ENCODE measurements at regions not wholly inside any gene's neighbourhood (a gene's known extent, or its start where the extent isn't known, plus 50 kb on each side); places are given as distances from the start of the nearest gene placed in this dataset.
A peak's percentile ranks its signal among the peaks of the same experiment; 100 is the strongest.

GRCh38 chr3:159926573-159926972, 62.1 kb upstream of the IL12A start:
- Mint-ChIP-seq H3K27ac (no peak overlapping the region), H3K4me3 (no peak overlapping the region), H3K36me3 (peaks cover 0 to 3% (median 0%) of the 10 kb centered on the region in 5 donors), H3K27me3 (peaks cover 0 to 5% (median 3%) of the 10 kb centered on the region in 5 donors), H3K4me1 (peaks cover 0 to 9% (median 4%) of the 10 kb centered on the region in 7 donors), H3K9me3 (no peaks in the 10 kb centered on the region)
- ChIA-PET POLR2A (no interaction called here), CTCF (no interaction called here)
- no peaks in the 10 kb centered on the region for H3K36me3 ChIP-seq (ENCODE audit: control insufficient read depth in 2 of 3, insufficient read depth in 3 of 3, low read length in 3 of 3)
- H3K4me1 ChIP-seq (ENCODE audit: control insufficient read depth in 2 of 2, insufficient read depth in 2 of 2, low read length in 2 of 2): no peaks in the 10 kb centered on the region
- DNase-seq: no peak
- no peak overlapping the region for H3K27ac ChIP-seq (ENCODE audit: low read depth, low read length)
- intact Hi-C loops (cut with micrococcal nuclease): no loop called here
- ATAC-seq: no peak
- no peaks in the 10 kb centered on the region for H3K27me3 ChIP-seq (ENCODE audit: control insufficient read depth in 2 of 2, insufficient read depth in 2 of 2, low read length in 2 of 2)
- no peaks in the 10 kb centered on the region for H3K9me3 ChIP-seq (ENCODE audit: control insufficient read depth in 2 of 3, low read length in 3 of 3)
- H3K4me3 ChIP-seq (ENCODE audit: low read length): no peak overlapping the region

- H3K27ac Mint-ChIP-seq: no peak overlapping the region
- ChIA-PET POLR2A (no interaction called here), CTCF (no interaction called here)
- intact Hi-C loops (cut with micrococcal nuclease): no loop called here
- peaks cover 0 to 7% (median 3%) of the 10 kb centered on the region in 5 donors for H3K27me3 Mint-ChIP-seq
- no peaks in the 10 kb centered on the region for H3K4me1 ChIP-seq (ENCODE audit: control insufficient read depth in 2 of 2, insufficient read depth in 2 of 2, low read length in 2 of 2)
- no peak for DNase-seq
- no peak overlapping the region for H3K27ac ChIP-seq (ENCODE audit: low read depth, low read length)
- H3K9me3 ChIP-seq (ENCODE audit: control insufficient read depth in 2 of 3, low read length in 3 of 3): peaks cover 0 to 2% (median 0%) of the 10 kb centered on the region in 3 experiments
- H3K4me3 ChIP-seq (ENCODE audit: low read length): no peak overlapping the region
- H3K4me3 Mint-ChIP-seq: no peak overlapping the region
- peaks cover 0 to 5% (median 0%) of the 10 kb centered on the region in 5 donors for H3K36me3 Mint-ChIP-seq
- no peak for ATAC-seq
- H3K9me3 Mint-ChIP-seq: peaks cover 0 to 6% (median 2%) of the 10 kb centered on the region in 11 donors
- H3K27me3 ChIP-seq (ENCODE audit: control insufficient read depth in 2 of 2, insufficient read depth in 2 of 2, low read length in 2 of 2): no peaks in the 10 kb centered on the region
- H3K4me1 Mint-ChIP-seq: peaks cover 0 to 9% (median 4%) of the 10 kb centered on the region in 7 donors
- H3K36me3 ChIP-seq (ENCODE audit: control insufficient read depth in 2 of 3, insufficient read depth in 3 of 3, low read length in 3 of 3): no peaks in the 10 kb centered on the region
Observed at GRCh38 chr3:159928071-159928491, 60.6 kb upstream of the IL12A start.

- ATAC-seq (no peak), DNase-seq (no peak)
- Histone ChIP-seq H3K4me1 (ENCODE audit: control insufficient read depth in 2 of 2, insufficient read depth in 2 of 2, low read length in 2 of 2) (no peaks in the 10 kb centered on the region), H3K36me3 (ENCODE audit: control insufficient read depth in 2 of 3, insufficient read depth in 3 of 3, low read length in 3 of 3) (no peaks in the 10 kb centered on the region), H3K27ac (ENCODE audit: low read depth, low read length) (no peak overlapping the region), H3K27me3 (ENCODE audit: control insufficient read depth in 2 of 2, insufficient read depth in 2 of 2, low read length in 2 of 2) (no peaks in the 10 kb centered on the region), H3K4me3 (ENCODE audit: low read length) (no peak overlapping the region), H3K9me3 (ENCODE audit: control insufficient read depth in 2 of 3, low read length in 3 of 3) (peaks cover 0 to 5% (median 0%) of the 10 kb centered on the region in 3 experiments)
- peaks cover 0 to 8% (median 0%) of the 10 kb centered on the region in 5 donors for H3K36me3 Mint-ChIP-seq
- POLR2A ChIA-PET: no interaction called here
- H3K27ac Mint-ChIP-seq: no peak overlapping the region
- CTCF ChIA-PET: no interaction called here
- intact Hi-C loops (cut with micrococcal nuclease): no loop called here
- peaks cover 0 to 9% (median 4%) of the 10 kb centered on the region in 7 donors for H3K4me1 Mint-ChIP-seq
- H3K27me3 Mint-ChIP-seq: peaks cover 0 to 10% (median 3%) of the 10 kb centered on the region in 5 donors
- H3K4me3 Mint-ChIP-seq: peak overlapping the region in 1 of 10 donors; percentile 1
- peaks cover 0 to 12% (median 8%) of the 10 kb centered on the region in 11 donors for H3K9me3 Mint-ChIP-seq
Observed at GRCh38 chr3:159928666-159929065, 60.0 kb upstream of the IL12A start.

- Mint-ChIP-seq H3K36me3 (peaks cover under 1 to 9% (median 5%) of the 10 kb centered on the region in 5 donors), H3K27me3 (peaks cover under 1 to 11% (median 3%) of the 10 kb centered on the region in 5 donors), H3K4me3 (peak overlapping the region in 1 of 10 donors; percentile 51), H3K4me1 (peaks cover 0 to 9% (median 4%) of the 10 kb centered on the region in 7 donors), H3K27ac (peak overlapping the region in 1 of 9 donors; percentile 86), H3K9me3 (peaks cover 0 to 18% (median 12%) of the 10 kb centered on the region in 11 donors)
- Histone ChIP-seq H3K4me1 (ENCODE audit: control insufficient read depth in 2 of 2, insufficient read depth in 2 of 2, low read length in 2 of 2) (no peaks in the 10 kb centered on the region), H3K27ac (ENCODE audit: low read depth, low read length) (no peak overlapping the region), H3K9me3 (ENCODE audit: control insufficient read depth in 2 of 3, low read length in 3 of 3) (peaks cover 0 to 13% (median 0%) of the 10 kb centered on the region in 3 experiments), H3K4me3 (ENCODE audit: low read length) (no peak overlapping the region), H3K27me3 (ENCODE audit: control insufficient read depth in 2 of 2, insufficient read depth in 2 of 2, low read length in 2 of 2) (no peaks in the 10 kb centered on the region), H3K36me3 (ENCODE audit: control insufficient read depth in 2 of 3, insufficient read depth in 3 of 3, low read length in 3 of 3) (no peaks in the 10 kb centered on the region)
- CTCF ChIA-PET: no interaction called here
- intact Hi-C loops (cut with micrococcal nuclease): no loop called here
- POLR2A ChIA-PET: no interaction called here
- ATAC-seq (peak; percentile 86), DNase-seq (no peak)
Observed at GRCh38 chr3:159929171-159930141, 59.2 kb upstream of the IL12A start.

- no peaks in the 10 kb centered on the region for H3K4me1 ChIP-seq (ENCODE audit: control insufficient read depth in 2 of 2, insufficient read depth in 2 of 2, low read length in 2 of 2)
- no peak overlapping the region for H3K4me3 Mint-ChIP-seq
- POLR2A ChIA-PET: no interaction called here
- H3K9me3 Mint-ChIP-seq: peaks cover 7 to 33% (median 20%) of the 10 kb centered on the region in 11 donors
- peaks cover 0 to 25% (median 9%) of the 10 kb centered on the region in 5 donors for H3K27me3 Mint-ChIP-seq
- CTCF ChIA-PET: no interaction called here
- H3K36me3 ChIP-seq (ENCODE audit: control insufficient read depth in 2 of 3, insufficient read depth in 3 of 3, low read length in 3 of 3): no peaks in the 10 kb centered on the region
- H3K4me1 Mint-ChIP-seq: peaks cover 0 to 8% (median 0%) of the 10 kb centered on the region in 7 donors
- H3K27ac Mint-ChIP-seq: no peak overlapping the region
- no peaks in the 10 kb centered on the region for H3K27me3 ChIP-seq (ENCODE audit: control insufficient read depth in 2 of 2, insufficient read depth in 2 of 2, low read length in 2 of 2)
- intact Hi-C loops (cut with micrococcal nuclease): no loop called here
- ATAC-seq (no peak), DNase-seq (no peak)
- H3K9me3 ChIP-seq (ENCODE audit: control insufficient read depth in 2 of 3, low read length in 3 of 3): peaks cover 0 to 13% (median 0%) of the 10 kb centered on the region in 3 experiments
- H3K36me3 Mint-ChIP-seq: peaks cover 3 to 15% (median 6%) of the 10 kb centered on the region in 5 donors
- no peak overlapping the region for H3K27ac ChIP-seq (ENCODE audit: low read depth, low read length)
- H3K4me3 ChIP-seq (ENCODE audit: low read length): no peak overlapping the region
Observed at GRCh38 chr3:159934216-159934615, 54.4 kb upstream of the IL12A start.

GRCh38 chr3:159936541-159936940, 52.1 kb upstream of the IL12A start:
- no peaks in the 10 kb centered on the region for H3K27me3 ChIP-seq (ENCODE audit: control insufficient read depth in 2 of 2, insufficient read depth in 2 of 2, low read length in 2 of 2)
- Mint-ChIP-seq H3K27me3 (peaks cover 0 to 21% (median 13%) of the 10 kb centered on the region in 5 donors), H3K4me3 (no peak overlapping the region), H3K36me3 (peaks cover 3 to 15% (median 5%) of the 10 kb centered on the region in 5 donors), H3K4me1 (peaks cover 0 to under 1% (median 0%) of the 10 kb centered on the region in 7 donors), H3K27ac (no peak overlapping the region), H3K9me3 (peaks cover 7 to 33% (median 20%) of the 10 kb centered on the region in 11 donors)
- no peak overlapping the region for H3K27ac ChIP-seq (ENCODE audit: low read depth, low read length)
- no peak for DNase-seq
- ATAC-seq: no peak
- POLR2A ChIA-PET: no interaction called here
- CTCF ChIA-PET: no interaction called here
- H3K9me3 ChIP-seq (ENCODE audit: control insufficient read depth in 2 of 3, low read length in 3 of 3): peaks cover 0 to 13% (median 0%) of the 10 kb centered on the region in 3 experiments
- intact Hi-C loops (cut with micrococcal nuclease): no loop called here
- no peaks in the 10 kb centered on the region for H3K36me3 ChIP-seq (ENCODE audit: control insufficient read depth in 2 of 3, insufficient read depth in 3 of 3, low read length in 3 of 3)
- H3K4me3 ChIP-seq (ENCODE audit: low read length): no peak overlapping the region
- H3K4me1 ChIP-seq (ENCODE audit: control insufficient read depth in 2 of 2, insufficient read depth in 2 of 2, low read length in 2 of 2): no peaks in the 10 kb centered on the region
